ENCODE measurements at regions not wholly inside any gene's neighbourhood (a gene's known extent, or its start where the extent isn't known, plus 50 kb on each side); places are given as distances from the start of the nearest gene placed in this dataset.

- Histone ChIP-seq H3K27ac (ENCODE audit: insufficient read depth, low read depth, low read length) (no peak overlapping the region), H2AFZ (ENCODE audit: low read depth, low read length) (no peak overlapping the region), H3K4me2 (ENCODE audit: insufficient read depth, low read length) (no peak overlapping the region), H3K4me1 (ENCODE audit: control insufficient read depth, extremely low read depth, insufficient read depth, low read length) (no peaks in the 10 kb centered on the region), H3K4me3 (replicated peaks in 1 of 3; ENCODE audit: insufficient read depth in 1 of 3, low read depth in 1 of 3, low read length in 3 of 3) (no peak overlapping the region), H3K9me3 (replicated peaks; ENCODE audit: control insufficient read depth, insufficient read depth, low read length) (no peaks in the 10 kb centered on the region), H3K79me2 (ENCODE audit: control insufficient read depth, insufficient read depth, low read length) (no peaks in the 10 kb centered on the region), H3K27me3 (ENCODE audit: control insufficient read depth in 2 of 2, insufficient read depth in 2 of 2, low read length in 2 of 2) (no peaks in the 10 kb centered on the region), H3K9me1 (replicated peaks; ENCODE audit: control insufficient read depth, extremely low read depth, insufficient read depth, low read length) (no peaks in the 10 kb centered on the region), H3K9ac (replicated peaks; ENCODE audit: extremely low read depth, insufficient read depth, low read length) (no peak overlapping the region), H4K20me1 (replicated peaks; ENCODE audit: control insufficient read depth, extremely low read depth, insufficient read depth, low read length) (no peaks in the 10 kb centered on the region), H3K36me3 (ENCODE audit: control insufficient read depth in 2 of 2, extremely low read depth in 1 of 2, insufficient read depth in 2 of 2, low read length in 2 of 2) (no peaks in the 10 kb centered on the region)
- FAIRE-seq (no peak), DNase-seq (ENCODE audit: low read depth, low spot score) (no peak)
- dilution Hi-C loops (cut with MboI; ENCODE audit: extremely low pct_ligation_motif_present, low sequenced_read_pairs) = no loop called here
- intact Hi-C loops (cut with micrococcal nuclease) = no loop called here
- no peak for TF ChIP-seq GATA2 (IDR thresholded peaks at IDR 0.05; ENCODE audit: insufficient read depth, insufficient read length, low read depth, low read length)
- no peak for TF ChIP-seq EZH2 (IDR thresholded peaks at IDR 0.05; ENCODE audit: borderline replicate concordance, low read depth, low read length, severe bottlenecking)
- no TSS peak for BruUV-seq (replicated peaks)
- CTCF ChIA-PET = interaction anchor here (0.8 kb wide), 1 partner anchor 489 kb away, joined by 3 read pairs; no protein-coding TSS in a partner anchor
- POLR2A ChIA-PET = no interaction called here
Observed at GRCh38 chr11:103690356-103690755, 346.1 kb upstream of the DDI1 start.

GRCh38 chr11:103696123-103696522, 340.3 kb upstream of the DDI1 start:
- H3K36me3 ChIP-seq (ENCODE audit: control insufficient read depth in 2 of 2, extremely low read depth in 1 of 2, insufficient read depth in 2 of 2, low read length in 2 of 2) = no peaks in the 10 kb centered on the region
- no peak overlapping the region for H3K4me2 ChIP-seq (ENCODE audit: insufficient read depth, low read length)
- DNase-seq (ENCODE audit: low read depth, low spot score) (no peak), FAIRE-seq (no peak)
- dilution Hi-C loops (cut with MboI; ENCODE audit: extremely low pct_ligation_motif_present, low sequenced_read_pairs) = no loop called here
- CTCF ChIA-PET = interaction anchor here (5.8 kb wide), 1 partner anchor 14 kb away, joined by 41 read pairs; no protein-coding TSS in a partner anchor
- no peaks in the 10 kb centered on the region for H4K20me1 ChIP-seq (replicated peaks; ENCODE audit: control insufficient read depth, extremely low read depth, insufficient read depth, low read length)
- no peak overlapping the region for H2AFZ ChIP-seq (ENCODE audit: low read depth, low read length)
- H3K27me3 ChIP-seq (ENCODE audit: control insufficient read depth in 2 of 2, insufficient read depth in 2 of 2, low read length in 2 of 2) = no peaks in the 10 kb centered on the region
- no TSS peak for BruUV-seq (replicated peaks)
- H3K9ac ChIP-seq (replicated peaks; ENCODE audit: extremely low read depth, insufficient read depth, low read length) = no peak overlapping the region
- no peaks in the 10 kb centered on the region for H3K9me3 ChIP-seq (replicated peaks; ENCODE audit: control insufficient read depth, insufficient read depth, low read length)
- no peaks in the 10 kb centered on the region for H3K9me1 ChIP-seq (replicated peaks; ENCODE audit: control insufficient read depth, extremely low read depth, insufficient read depth, low read length)
- H3K27ac ChIP-seq (ENCODE audit: insufficient read depth, low read depth, low read length) = no peak overlapping the region
- H3K4me3 ChIP-seq (replicated peaks in 1 of 3; ENCODE audit: insufficient read depth in 1 of 3, low read depth in 1 of 3, low read length in 3 of 3) = no peak overlapping the region
- TF ChIP-seq POLR2A (IDR thresholded peaks at IDR 0.05; ENCODE audit: low read depth, low read length) (no peak), MAX (IDR thresholded peaks at IDR 0.05; ENCODE audit: insufficient read depth, insufficient read length) (no peak), MYC (IDR thresholded peaks at IDR 0.05; ENCODE audit: low read depth, low read length) (no peak)
- no peaks in the 10 kb centered on the region for H3K4me1 ChIP-seq (ENCODE audit: control insufficient read depth, extremely low read depth, insufficient read depth, low read length)
- no peaks in the 10 kb centered on the region for H3K79me2 ChIP-seq (ENCODE audit: control insufficient read depth, insufficient read depth, low read length)
- POLR2A ChIA-PET = no interaction called here
- intact Hi-C loops (cut with micrococcal nuclease) = no loop called here
